OCI-LY3 (cell line): ENCODE measurements at regions not wholly inside any gene's neighbourhood (a gene's known extent, or its start where the extent isn't known, plus 50 kb on each side); places are given as distances from the start of the nearest gene placed in this dataset.

Source experiments
- H2AFZ ChIP-seq: fragments of 200-600, 300-600 bp; shearing (Covaris generic); 2 replicates; pipeline ENCODE4 v1.6.0; 2014; ENCODE audit warnings: antibody characterized with exemption, low read depth, low read length
- H3K27ac ChIP-seq: fragments of 200-600, 300-600 bp; sonication (generic); 2 replicates; pipeline ENCODE4 v1.5.1; 2014; ENCODE audit warnings: mild to moderate bottlenecking, low read length, moderate library complexity, mixed read lengths
- H3K27me3 ChIP-seq: fragments of 200-600, 300-600 bp; sonication (generic); 2 replicates; pipeline ENCODE4 v1.6.1; 2014; ENCODE audit warnings: low read depth, low read length, mixed read lengths
- H3K36me3 ChIP-seq: fragments of 200-600, 300-600 bp; sonication (generic); replicated peaks from 2 replicates; pipeline ENCODE3; 2014; ENCODE audit warnings: low read depth, low read length, mixed read lengths
- H3K4me1 ChIP-seq: fragments of 300-600, 200-600 bp; sonication (generic); 2 replicates; pipeline ENCODE4 v1.6.1; 2014; ENCODE audit warnings: low read length, mixed read lengths
- H3K4me2 ChIP-seq: fragments of 200-600, 300-600 bp; sonication (generic); 2 replicates; pipeline ENCODE4 v1.6.1; 2014; ENCODE audit warnings: low read length, mixed read lengths
- H3K4me3 ChIP-seq: fragments of 300-600, 200-600 bp; sonication (generic); 2 replicates; pipeline ENCODE4 v1.5.1; 2014; ENCODE audit warnings: antibody characterized with exemption, mild to moderate bottlenecking, low read length, moderate library complexity
- H3K79me2 ChIP-seq: fragments of 300-600, 200-600 bp; shearing (Covaris generic); 2 replicates; pipeline ENCODE4 v1.6.1; 2014; ENCODE audit warnings: mild to moderate bottlenecking, low read length, mixed read lengths
- H3K9ac ChIP-seq: fragments of 300-600, 200-600 bp; shearing (Covaris generic); 2 replicates; pipeline ENCODE4 v1.6.0; 2014; ENCODE audit warnings: mild to moderate bottlenecking, low read length, moderate library complexity
- H3K9me3 ChIP-seq: fragments of 200-600, 300-600 bp; shearing (Covaris generic); 2 replicates; pipeline ENCODE4 v1.6.1; 2014; ENCODE audit warnings: low read length, mixed read lengths; ENCODE audit not compliant: insufficient read depth
- H4K20me1 ChIP-seq: fragments of 200-600, 300-600 bp; sonication (generic); 2 replicates; pipeline ENCODE4 v1.6.1; 2016; ENCODE audit warnings: low read length, mixed read lengths; ENCODE audit not compliant: insufficient read depth
- EZH2phosphoT487 ChIP-seq: fragments of 200-600 bp; shearing (Covaris generic); IDR thresholded peaks from 2 replicates; pipeline ENCODE4 v1.6.1; 2018; ENCODE audit warnings: antibody characterized with exemption, mixed run types, low read depth
- TF ChIP-seq, protein P1 (sequence below): fragments of 200-600, 300-600 bp; sonication (generic); IDR thresholded peaks from 2 replicates; pipeline ENCODE4 v1.5.1; 2014; ENCODE audit warnings: antibody characterized with exemption, low read length, low read depth

DNA sequence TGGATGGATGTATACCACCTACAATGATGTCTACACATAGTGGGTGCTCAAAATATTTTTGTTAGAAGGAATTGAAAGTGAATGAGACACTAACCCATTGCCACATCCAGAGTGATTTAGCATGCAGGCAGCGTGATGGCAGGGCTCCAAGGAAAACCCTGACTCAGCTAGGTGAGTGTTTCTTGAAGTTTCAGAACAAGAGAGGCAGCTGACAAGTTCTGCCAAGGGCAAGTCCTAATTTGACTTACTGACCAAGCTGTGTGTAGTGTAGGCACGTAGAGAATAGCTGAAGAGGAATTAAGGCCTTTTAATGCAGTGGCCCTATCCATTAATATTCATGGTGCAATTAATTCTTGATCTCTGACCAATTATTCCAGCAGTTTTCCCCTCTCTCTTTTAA is 107.8 kb upstream of the ATP10B start:
- no peak overlapping the region for H3K9ac ChIP-seq
- no peaks in the 10 kb centered on the region for H3K36me3 ChIP-seq
- no peaks in the 10 kb centered on the region for H3K27me3 ChIP-seq
- TF ChIP-seq EZH2phosphoT487, result no peak
- TF ChIP-seq, protein P1, sequence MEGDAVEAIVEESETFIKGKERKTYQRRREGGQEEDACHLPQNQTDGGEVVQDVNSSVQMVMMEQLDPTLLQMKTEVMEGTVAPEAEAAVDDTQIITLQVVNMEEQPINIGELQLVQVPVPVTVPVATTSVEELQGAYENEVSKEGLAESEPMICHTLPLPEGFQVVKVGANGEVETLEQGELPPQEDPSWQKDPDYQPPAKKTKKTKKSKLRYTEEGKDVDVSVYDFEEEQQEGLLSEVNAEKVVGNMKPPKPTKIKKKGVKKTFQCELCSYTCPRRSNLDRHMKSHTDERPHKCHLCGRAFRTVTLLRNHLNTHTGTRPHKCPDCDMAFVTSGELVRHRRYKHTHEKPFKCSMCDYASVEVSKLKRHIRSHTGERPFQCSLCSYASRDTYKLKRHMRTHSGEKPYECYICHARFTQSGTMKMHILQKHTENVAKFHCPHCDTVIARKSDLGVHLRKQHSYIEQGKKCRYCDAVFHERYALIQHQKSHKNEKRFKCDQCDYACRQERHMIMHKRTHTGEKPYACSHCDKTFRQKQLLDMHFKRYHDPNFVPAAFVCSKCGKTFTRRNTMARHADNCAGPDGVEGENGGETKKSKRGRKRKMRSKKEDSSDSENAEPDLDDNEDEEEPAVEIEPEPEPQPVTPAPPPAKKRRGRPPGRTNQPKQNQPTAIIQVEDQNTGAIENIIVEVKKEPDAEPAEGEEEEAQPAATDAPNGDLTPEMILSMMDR, result no peak
- H2AFZ ChIP-seq, result no peak overlapping the region
- H3K4me2 ChIP-seq, result no peak overlapping the region
- no peaks in the 10 kb centered on the region for H4K20me1 ChIP-seq
- no peaks in the 10 kb centered on the region for H3K9me3 ChIP-seq
- H3K4me3 ChIP-seq, result no peak overlapping the region
- H3K4me1 ChIP-seq, result 0 out of 2 replicates have a peak, but pooled peaks cover 4% of the 10 kb centered on the region
- H3K27ac ChIP-seq, result no peak overlapping the region
- no peaks in the 10 kb centered on the region for H3K79me2 ChIP-seq

DNA sequence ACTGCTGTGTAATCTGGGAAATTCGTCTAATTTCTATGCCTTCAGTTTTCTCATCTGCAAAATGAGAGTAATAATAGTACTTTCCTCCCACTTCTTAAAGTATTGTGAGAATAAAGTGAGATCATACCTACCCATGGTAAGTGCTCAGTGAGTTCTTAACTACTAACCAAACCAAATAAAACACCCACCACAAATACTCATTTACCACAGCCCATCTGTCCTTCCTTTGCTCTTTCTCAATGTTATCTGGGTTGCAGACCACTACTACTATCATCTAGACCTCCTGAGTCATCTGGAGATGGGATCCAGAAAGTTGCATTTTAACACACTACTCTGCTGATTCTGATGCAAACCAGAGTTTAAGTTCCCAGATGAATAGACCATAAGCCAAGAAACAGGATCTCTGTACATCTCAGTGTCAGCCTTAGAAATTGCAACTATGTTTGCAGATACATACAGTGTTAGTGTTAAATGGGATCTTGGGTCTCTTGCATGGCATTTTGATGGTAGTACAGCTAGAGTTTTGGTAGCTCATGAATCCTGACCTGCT is 105.4 kb upstream of the ATP10B start:
- Histone ChIP-seq H3K27me3 (no peaks in the 10 kb centered on the region), H4K20me1 (no peaks in the 10 kb centered on the region), H2AFZ (no peak overlapping the region), H3K4me1 (0 out of 2 replicates have a peak, but pooled peaks cover 4% of the 10 kb centered on the region), H3K4me2 (no peak overlapping the region), H3K36me3 (no peaks in the 10 kb centered on the region), H3K9ac (no peak overlapping the region), H3K79me2 (no peaks in the 10 kb centered on the region), H3K4me3 (no peak overlapping the region), H3K27ac (no peak overlapping the region), H3K9me3 (no peaks in the 10 kb centered on the region)
- no peak for TF ChIP-seq EZH2phosphoT487
- TF ChIP-seq, protein P1, result no peak

GRCh38 chr5:160956051-160956450 is 104.0 kb upstream of the ATP10B start:
- H3K4me2 ChIP-seq, result no peak overlapping the region
- no peaks in the 10 kb centered on the region for H3K36me3 ChIP-seq
- H3K27me3 ChIP-seq, result no peaks in the 10 kb centered on the region

GRCh38 chr5:160950311-160950710 is 98.3 kb upstream of the ATP10B start:
- no peak overlapping the region for H3K27ac ChIP-seq
- no peaks in the 10 kb centered on the region for H3K4me1 ChIP-seq
- no peaks in the 10 kb centered on the region for H3K9me3 ChIP-seq
- no peak overlapping the region for H3K4me3 ChIP-seq
- TF ChIP-seq, protein P1, result no peak
- TF ChIP-seq EZH2phosphoT487, result no peak
- H3K36me3 ChIP-seq, result no peaks in the 10 kb centered on the region
- H3K9ac ChIP-seq, result no peak overlapping the region
- H2AFZ ChIP-seq, result no peak overlapping the region
- H3K79me2 ChIP-seq, result no peaks in the 10 kb centered on the region
- no peaks in the 10 kb centered on the region for H4K20me1 ChIP-seq
- H3K4me2 ChIP-seq, result no peak overlapping the region
- H3K27me3 ChIP-seq, result no peaks in the 10 kb centered on the region

More at GRCh38 chr5:160956051-160956450, 104.0 kb upstream of the ATP10B start:
- Histone ChIP-seq H2AFZ (no peak overlapping the region), H3K4me3 (no peak overlapping the region), H3K79me2 (no peaks in the 10 kb centered on the region), H3K27ac (no peak overlapping the region), H3K9ac (no peak overlapping the region), H3K9me3 (no peaks in the 10 kb centered on the region), H4K20me1 (no peaks in the 10 kb centered on the region), H3K4me1 (0 out of 2 replicates have a peak, but pooled peaks cover 1% of the 10 kb centered on the region)
- TF ChIP-seq EZH2phosphoT487, result no peak
- TF ChIP-seq, protein P1, result no peak
